Activated CD4-positive, alpha-beta memory T cell treated with anti-CD3 and anti-CD28 coated beads for 36 hours (primary cell): ENCODE measurements at regions not wholly inside any gene's neighbourhood (a gene's known extent, or its start where the extent isn't known, plus 50 kb on each side); places are given as distances from the start of the nearest gene placed in this dataset.
"Not testable (repeated sequence)": the region's sequence is repeated elsewhere in the genome, so short reads cannot be mapped to it uniquely, and the experiment has no call there.

ENCODE experiments used
- CTCF ChIA-PET: fragments of 350-600 bp; sonication (Branson Sonifier 250); formaldehyde crosslinking; loops from one replicate; lab custom pipeline; 2021; ENCODE audit warnings: antibody characterized with exemption, inconsistent platforms; lab: Charles Lee
- POLR2A ChIA-PET: fragments of 350-600 bp; sonication (Branson Sonifier 250); formaldehyde crosslinking; loops from one replicate; lab custom pipeline; 2021; ENCODE audit warnings: antibody characterized with exemption; lab: Charles Lee
- DNase-seq: peaks from one replicate; pipeline ENCODE4 v3.0.0-alpha.2; 2020
- H3K27ac Mint-ChIP-seq: one replicate; pipeline ENCODE4 v1.8.0; 2021; ENCODE audit warnings: mixed read lengths
- H3K27me3 Mint-ChIP-seq: one replicate; pipeline ENCODE4 v1.8.0; 2021; ENCODE audit warnings: mixed read lengths
- H3K36me3 Mint-ChIP-seq: one replicate; pipeline ENCODE4 v1.8.0; 2021; ENCODE audit warnings: mixed read lengths
- H3K4me1 Mint-ChIP-seq: one replicate; pipeline ENCODE4 v1.8.0; 2021; ENCODE audit warnings: low read depth, mixed read lengths
- H3K4me3 Mint-ChIP-seq: one replicate; pipeline ENCODE4 v1.8.0; 2021; ENCODE audit warnings: mild to moderate bottlenecking, mixed read lengths
- H3K9me3 Mint-ChIP-seq: one replicate; pipeline ENCODE4 v1.8.0; 2021; ENCODE audit warnings: mixed read lengths
- intact Hi-C: fragments of 100-400 bp; cut with micrococcal nuclease; formaldehyde crosslinking; loops from one replicate; pipeline ENCODE4 v1.15.1; 2023

GRCh38 chr16:88128556-88128955 lies 177.3 kb downstream of the BANP start:
- no peak for DNase-seq
- ChIA-PET POLR2A (no interaction called here), CTCF (no interaction called here)
- Mint-ChIP-seq H3K4me1 (no peaks in the 10 kb centered on the region), H3K27ac (no peak overlapping the region), H3K9me3 (no peaks in the 10 kb centered on the region), H3K27me3 (no peaks in the 10 kb centered on the region), H3K36me3 (no peaks in the 10 kb centered on the region), H3K4me3 (no peak overlapping the region)
- intact Hi-C loops, result no loop called here

- H3K27me3 Mint-ChIP-seq, H3K36me3 Mint-ChIP-seq, H3K4me3 Mint-ChIP-seq, intact Hi-C loops, POLR2A ChIA-PET, DNase-seq, H3K27ac Mint-ChIP-seq, H3K9me3 Mint-ChIP-seq, H3K4me1 Mint-ChIP-seq: not testable (repeated sequence)
- CTCF ChIA-PET, result interaction anchor here (0.6 kb wide), 1 partner anchor 198 kb away, joined by 4 read pairs; no protein-coding TSS in a partner anchor
These were observed 177.9 kb downstream of the BANP start for GRCh38 chr16:88129133-88129532.

- no peak for DNase-seq
- intact Hi-C loops, result no loop called here
- Mint-ChIP-seq H3K27ac (no peak overlapping the region), H3K27me3 (no peaks in the 10 kb centered on the region), H3K4me3 (no peak overlapping the region), H3K4me1 (no peaks in the 10 kb centered on the region), H3K9me3 (no peaks in the 10 kb centered on the region), H3K36me3 (no peaks in the 10 kb centered on the region)
- ChIA-PET CTCF (no interaction called here), POLR2A (no interaction called here)
These were observed 178.8 kb downstream of the BANP start for GRCh38 chr16:88130016-88130415.

- CTCF ChIA-PET, result no interaction called here
- Mint-ChIP-seq H3K9me3 (no peaks in the 10 kb centered on the region), H3K4me1 (no peaks in the 10 kb centered on the region), H3K27me3 (no peaks in the 10 kb centered on the region), H3K4me3 (no peak overlapping the region), H3K36me3 (no peaks in the 10 kb centered on the region), H3K27ac (no peak overlapping the region)
- DNase-seq, result no peak
- POLR2A ChIA-PET, result no interaction called here
- intact Hi-C loops, result no loop called here
These were observed 179.4 kb downstream of the BANP start for GRCh38 chr16:88130681-88131080.

GRCh38 chr16:88131256-88131655 lies 180.0 kb downstream of the BANP start:
- Mint-ChIP-seq H3K27ac (no peak overlapping the region), H3K9me3 (no peaks in the 10 kb centered on the region), H3K36me3 (no peaks in the 10 kb centered on the region), H3K4me3 (no peak overlapping the region), H3K27me3 (no peaks in the 10 kb centered on the region), H3K4me1 (no peaks in the 10 kb centered on the region)
- CTCF ChIA-PET, result no interaction called here
- no peak for DNase-seq
- intact Hi-C loops, result no loop called here
- POLR2A ChIA-PET, result no interaction called here

GRCh38 chr16:88131966-88132365 lies 180.7 kb downstream of the BANP start:
- H3K9me3 Mint-ChIP-seq, result no peaks in the 10 kb centered on the region
- POLR2A ChIA-PET, result no interaction called here
- intact Hi-C loops, result no loop called here

GRCh38 chr16:88132836-88133506 lies 181.7 kb downstream of the BANP start:
- H3K36me3 Mint-ChIP-seq, result no peaks in the 10 kb centered on the region
- POLR2A ChIA-PET, result no interaction called here
- CTCF ChIA-PET, result no interaction called here
- no peaks in the 10 kb centered on the region for H3K4me1 Mint-ChIP-seq
- no peak overlapping the region for H3K4me3 Mint-ChIP-seq
- intact Hi-C loops, result no loop called here
- no peak overlapping the region for H3K27ac Mint-ChIP-seq
- no peaks in the 10 kb centered on the region for H3K27me3 Mint-ChIP-seq
- peaks cover 2% of the 10 kb centered on the region for H3K9me3 Mint-ChIP-seq
- no peak for DNase-seq

More at GRCh38 chr16:88131966-88132365, 180.7 kb downstream of the BANP start:
- H3K27me3 Mint-ChIP-seq, result no peaks in the 10 kb centered on the region
- no peaks in the 10 kb centered on the region for H3K4me1 Mint-ChIP-seq
- no peak overlapping the region for H3K4me3 Mint-ChIP-seq
- CTCF ChIA-PET, result no interaction called here
- H3K27ac Mint-ChIP-seq, result no peak overlapping the region
- H3K36me3 Mint-ChIP-seq, result no peaks in the 10 kb centered on the region
- no peak for DNase-seq

- H3K27me3 Mint-ChIP-seq, result no peaks in the 10 kb centered on the region
- H3K36me3 Mint-ChIP-seq, result no peaks in the 10 kb centered on the region
- CTCF ChIA-PET, result no interaction called here
These were observed 182.2 kb downstream of the BANP start for GRCh38 chr16:88133507-88133843.

GRCh38 chr16:88134172-88134898 lies 183.1 kb downstream of the BANP start:
- CTCF ChIA-PET, H3K4me3 Mint-ChIP-seq, H3K4me1 Mint-ChIP-seq, intact Hi-C loops, POLR2A ChIA-PET, DNase-seq, H3K36me3 Mint-ChIP-seq, H3K27me3 Mint-ChIP-seq, H3K27ac Mint-ChIP-seq: not testable (repeated sequence)
- H3K9me3 Mint-ChIP-seq, result peaks cover 13% of the 10 kb centered on the region

More at GRCh38 chr16:88133507-88133843, 182.2 kb downstream of the BANP start:
- H3K27ac Mint-ChIP-seq, result no peak overlapping the region
- H3K4me1 Mint-ChIP-seq, result no peaks in the 10 kb centered on the region
- peaks cover 6% of the 10 kb centered on the region for H3K9me3 Mint-ChIP-seq
- POLR2A ChIA-PET, result no interaction called here
- no peak overlapping the region for H3K4me3 Mint-ChIP-seq
- intact Hi-C loops, result no loop called here
- DNase-seq, result no peak

- intact Hi-C loops, H3K4me3 Mint-ChIP-seq, CTCF ChIA-PET, POLR2A ChIA-PET, H3K36me3 Mint-ChIP-seq, DNase-seq, H3K27ac Mint-ChIP-seq, H3K27me3 Mint-ChIP-seq, H3K4me1 Mint-ChIP-seq: not testable (repeated sequence)
- H3K9me3 Mint-ChIP-seq, result peaks cover 15% of the 10 kb centered on the region
These were observed 183.9 kb downstream of the BANP start for GRCh38 chr16:88134899-88135682.

GRCh38 chr16:88136211-88136713 lies 185.0 kb downstream of the BANP start:
- H3K27ac Mint-ChIP-seq, intact Hi-C loops, CTCF ChIA-PET, DNase-seq, H3K36me3 Mint-ChIP-seq, H3K27me3 Mint-ChIP-seq, H3K4me1 Mint-ChIP-seq, H3K4me3 Mint-ChIP-seq, POLR2A ChIA-PET: not testable (repeated sequence)
- H3K9me3 Mint-ChIP-seq, result peaks cover 15% of the 10 kb centered on the region

GRCh38 chr16:88136939-88137338 lies 185.7 kb downstream of the BANP start:
- DNase-seq, H3K4me3 Mint-ChIP-seq, intact Hi-C loops, H3K27ac Mint-ChIP-seq, H3K4me1 Mint-ChIP-seq, H3K27me3 Mint-ChIP-seq, CTCF ChIA-PET, POLR2A ChIA-PET, H3K36me3 Mint-ChIP-seq: not testable (repeated sequence)
- peaks cover 15% of the 10 kb centered on the region for H3K9me3 Mint-ChIP-seq
